Heart right ventricle (tissue), 16 donors: ENCODE measurements at regions not wholly inside any gene's neighbourhood (a gene's known extent, or its start where the extent isn't known, plus 50 kb on each side); places are given as distances from the start of the nearest gene placed in this dataset.

ENCODE experiments used
- ATAC-seq, 8 donors: fragments of 200-7000 bp; cut with Tn5 transposase; one replicate each; pipeline ENCODE4 v1.9.1; 2020; ENCODE audit warnings: mild to moderate bottlenecking in 8 of 8, moderate library complexity in 8 of 8, moderate number of reproducible peaks in 1 of 8
- DNase-seq, 2 donors: peaks; one replicate each; pipeline ENCODE4 v3.0.0-alpha.2; 2020
- H3K27ac ChIP-seq, 10 donors: fragments of 200-600 bp; sonication (generic) in 2 of 10; one replicate each; pipeline versions ENCODE4 v1.5.0 to v1.8.0; 2020 to 2022; ENCODE audit warnings: mild to moderate bottlenecking in 3 of 10
- H3K27me3 ChIP-seq, 7 donors: fragments of 200-600 bp; one replicate each; pipeline ENCODE4 v1.8.0; 2021 to 2022; ENCODE audit warnings: mild to moderate bottlenecking in 2 of 7
- H3K36me3 ChIP-seq, 9 donors: fragments of 200-600 bp; sonication (generic) in 1 of 9; one replicate each; pipeline versions ENCODE4 v1.5.0 to v1.8.0; 2020 to 2022; ENCODE audit warnings: mild to moderate bottlenecking in 2 of 9
- H3K4me1 ChIP-seq, 9 donors: fragments of 200-600 bp; sonication (generic) in 1 of 9; one replicate each; pipeline versions ENCODE4 v1.5.0 to v1.8.0; 2020 to 2022; ENCODE audit warnings: mild to moderate bottlenecking in 4 of 9
- H3K4me3 ChIP-seq, 10 donors: fragments of 200-600 bp; sonication (generic) in 2 of 10; one replicate each; pipeline versions ENCODE4 v1.5.0 to v1.8.0; 2020 to 2022; ENCODE audit warnings: mild to moderate bottlenecking in 7 of 10, moderate library complexity in 2 of 10
- H3K9me3 ChIP-seq, 11 donors: fragments of 200-600 bp in 10 of 11; sonication (generic) in 2 of 11; one replicate each; pipeline versions ENCODE4 v1.5.0 to v1.8.0; 2013 to 2022; ENCODE audit warnings: mild to moderate bottlenecking in 2 of 11, control low read depth in 1 of 11, moderate library complexity in 1 of 11
- CTCF ChIP-seq, 9 donors: fragments of 200-600 bp; sonication (generic) in 2 of 9; IDR thresholded peaks; one replicate each; pipeline versions ENCODE4 v1.5.0 to v1.8.0; 2021 to 2022; ENCODE audit warnings: antibody characterized with exemption in 9 of 9, mild to moderate bottlenecking in 5 of 9, moderate library complexity in 1 of 9
- WGBS, 2 donors: extraction: QIAGEN DNeasy Blood & Tissue Kit; methylation state at CpG; one replicate each; pipeline ENCODE4 v1.1.7; 2013; ENCODE audit warnings: inconsistent platforms in 1 of 2; 5-methylcytosine and 5-hydroxymethylcytosine counted together
- intact Hi-C, 10 donors: fragments of 100-400 bp; cut with DNase I; formaldehyde crosslinking; loops; one replicate each; pipeline versions ENCODE4 v1.11.1 to v1.14.2; 2022
- donor health status: Arrhythmogenic right ventricular cardiomyopathy.
- donor health status: ischemic (EF 13 %, LVEDD 7.1; RV severe dilation, severe dysfunction).
- donor health status: healthy with polysubstance abuse.
- donor health status: DM: no; HTN: yes; CAD: no.
- donor health status: DM: no; HTN: no; CAD: no.
- donor health status: ischemic (EF 25% LVEDD 6.9; RV normal size, moderate dysfunction).
- donor health status: ischemic (EF 25% LVEDD 5.7; RV mildly dilated, moderate dysfunction).
- donor health status: healthy.
- donor health status: DM: yes; HTN: yes; CAD: no.
- donor health status: Ischemic cardiomyopathy.
- donor health status: ischemic (EF 35%, LVEDD 5.7; RV mildly dilated, moderate dysfunction).
- donor health status: nonischemic (EF 11% LVEDD 7.7; RV severe dilation, severe dysfunction).
- donor health status: DM: yes; HTN: yes; CAD: no.
- donor health status: PGD.
- donor health status: ischemic (EF 29% LVEDD 5.4; RV normal size, mild dysfunction).
- donor health status: nonischemic (EF 23%, LVEDD 6.1; RV moderate dilation, normal function).

GRCh38 chr18:51813740-51814139 lies 526.3 kb upstream of the DCC start:
- Histone ChIP-seq H3K4me1 (no peaks in the 10 kb centered on the region), H3K4me3 (no peak overlapping the region), H3K27ac (no peak overlapping the region), H3K27me3 (no peaks in the 10 kb centered on the region), H3K36me3 (no peaks in the 10 kb centered on the region), H3K9me3 (peaks cover 0 to 2% (median 0%) of the 10 kb centered on the region in 11 donors)
- no peak for DNase-seq
- WGBS, 2 donors: 82 to 88% methylated on average over 2 of the region's 2 CpGs
- no peak for TF ChIP-seq CTCF (IDR thresholded peaks at IDR 0.05)
- intact Hi-C loops: no loop called here
- no peak for ATAC-seq

- DNase-seq: no peak
- H3K27ac ChIP-seq: no peak overlapping the region
- no peaks in the 10 kb centered on the region for H3K27me3 ChIP-seq
- no peaks in the 10 kb centered on the region for H3K36me3 ChIP-seq
- H3K4me1 ChIP-seq: no peaks in the 10 kb centered on the region
- H3K4me3 ChIP-seq: no peak overlapping the region
- H3K9me3 ChIP-seq: no peaks in the 10 kb centered on the region
- no peak for TF ChIP-seq CTCF (IDR thresholded peaks at IDR 0.05)
- intact Hi-C loops: no loop called here
- ATAC-seq: no peak
- 76 to 86% methylated on average over 1 of the region's 1 CpG for WGBS, 2 donors
Measured at GRCh38 chr18:51821610-51822009, 518.4 kb upstream of the DCC start.

- Histone ChIP-seq H3K36me3 (no peaks in the 10 kb centered on the region), H3K9me3 (peaks cover 0 to 14% (median 0%) of the 10 kb centered on the region in 11 donors), H3K4me3 (no peak overlapping the region), H3K27me3 (no peaks in the 10 kb centered on the region), H3K27ac (no peak overlapping the region), H3K4me1 (no peaks in the 10 kb centered on the region)
- intact Hi-C loops: no loop called here
- ATAC-seq (no peak), DNase-seq (no peak)
- TF ChIP-seq CTCF (IDR thresholded peaks at IDR 0.05): no peak
- 37 to 39% methylated on average over 2 of the region's 2 CpGs for WGBS, 2 donors
Measured at GRCh38 chr18:51824746-51825145, 515.3 kb upstream of the DCC start.

- ATAC-seq (no peak), DNase-seq (no peak)
- H3K4me1 ChIP-seq: no peaks in the 10 kb centered on the region
- no peak for TF ChIP-seq CTCF (IDR thresholded peaks at IDR 0.05)
- H3K36me3 ChIP-seq: no peaks in the 10 kb centered on the region
- H3K27me3 ChIP-seq: no peaks in the 10 kb centered on the region
- intact Hi-C loops: no loop called here
- H3K4me3 ChIP-seq: no peak overlapping the region
- 61 to 63% methylated on average over 6 of the region's 6 CpGs for WGBS, 2 donors
- H3K27ac ChIP-seq: no peak overlapping the region
- H3K9me3 ChIP-seq: peaks cover 0 to 13% (median 0%) of the 10 kb centered on the region in 11 donors
Measured at GRCh38 chr18:51833850-51834249, 506.1 kb upstream of the DCC start.

GRCh38 chr18:51848702-51849101 lies 491.3 kb upstream of the DCC start:
- H3K27me3 ChIP-seq: no peaks in the 10 kb centered on the region
- WGBS, 2 donors: 85 to 94% methylated on average over 2 of the region's 2 CpGs

More at GRCh38 chr18:51848702-51849101, 491.3 kb upstream of the DCC start:
- Histone ChIP-seq H3K4me3 (no peak overlapping the region), H3K9me3 (peaks cover 0 to 22% (median 2%) of the 10 kb centered on the region in 11 donors), H3K36me3 (no peaks in the 10 kb centered on the region), H3K27ac (no peak overlapping the region), H3K4me1 (no peaks in the 10 kb centered on the region)
- ATAC-seq: no peak
- intact Hi-C loops: no loop called here
- no peak for DNase-seq
- TF ChIP-seq CTCF (IDR thresholded peaks at IDR 0.05): no peak
